ENCODE measurements at regions not wholly inside any gene's neighbourhood (a gene's known extent, or its start where the extent isn't known, plus 50 kb on each side); places are given as distances from the start of the nearest gene placed in this dataset.

- TF ChIP-seq RAD21 (IDR thresholded peaks at IDR 0.05; ENCODE audit: low read depth) = no peak
- no peak for TF ChIP-seq REST (IDR thresholded peaks at IDR 0.05; ENCODE audit: low read depth)
Measured at GRCh38 chr5:27091858-27092257, 53.5 kb upstream of the CDH9 start.

Data from Ishikawa (cell line).